OCI-LY7 (cell line): ENCODE measurements at regions not wholly inside any gene's neighbourhood (a gene's known extent, or its start where the extent isn't known, plus 50 kb on each side); places are given as distances from the start of the nearest gene placed in this dataset.

Experiments used
- CTCF ChIP-seq: fragments of 200-600 bp; sonication (generic); conservative IDR thresholded peaks from 2 replicates; pipeline ENCODE4 v1.5.1; 2014; ENCODE audit warnings: mild to moderate bottlenecking, antibody characterized with exemption, low read length, moderate library complexity, mixed read lengths
- EZH2phosphoT487 ChIP-seq: fragments of 200-600 bp; sonication (generic); IDR thresholded peaks from 2 replicates; pipeline ENCODE4 v1.6.1; 2018; ENCODE audit warnings: low read depth, borderline replicate concordance, mild to moderate bottlenecking, mixed run types, antibody characterized with exemption, low read length, moderate library complexity, mixed read lengths

GRCh38 chr11:26937386-26937785, 56.5 kb upstream of the FIBIN start:
- TF ChIP-seq CTCF (no peak), EZH2phosphoT487 (no peak)
